GM18507 (cell line): ENCODE measurements at regions not wholly inside any gene's neighbourhood (a gene's known extent, or its start where the extent isn't known, plus 50 kb on each side); places are given as distances from the start of the nearest gene placed in this dataset.
A peak's percentile ranks its signal among the peaks of the same experiment; 100 is the strongest.

Experiments used
- DNase-seq: peaks from one replicate; pipeline ENCODE4 v3.0.0; 2011; ENCODE audit warnings: low read depth; ENCODE audit not compliant: insufficient read length; ENCODE audit errors: extremely low spot score
- FAIRE-seq: peaks from 2 replicates; lab custom pipeline; 2011; peaks lifted over from hg19 to GRCh38; lab: Jason Lieb, UNC

- DNase-seq = no peak
- no peak for FAIRE-seq
These were observed 348.6 kb downstream of the GRXCR1 start for GRCh38 chr4:43241104-43241503.

- FAIRE-seq = no peak
- no peak for DNase-seq
These were observed 350.1 kb downstream of the GRXCR1 start for GRCh38 chr4:43242606-43243005.

- FAIRE-seq = no peak
These were observed 351.1 kb downstream of the GRXCR1 start for GRCh38 chr4:43243433-43244116.

GRCh38 chr4:43244688-43245382, 352.3 kb downstream of the GRXCR1 start:
- DNase-seq (peak; percentile 2), FAIRE-seq (peak; percentile 80)

More at GRCh38 chr4:43243433-43244116, 351.1 kb downstream of the GRXCR1 start:
- no peak for DNase-seq

- no peak for FAIRE-seq
- DNase-seq = no peak
These were observed 359.3 kb downstream of the GRXCR1 start for GRCh38 chr4:43251841-43252240.

- DNase-seq (no peak), FAIRE-seq (no peak)
These were observed 361.0 kb downstream of the GRXCR1 start for GRCh38 chr4:43253541-43253940.

- FAIRE-seq (no peak), DNase-seq (no peak)
These were observed 372.2 kb downstream of the GRXCR1 start for GRCh38 chr4:43264730-43265129.

- DNase-seq = no peak
- no peak for FAIRE-seq
These were observed 379.4 kb downstream of the GRXCR1 start for GRCh38 chr4:43271946-43272345.

GRCh38 chr4:43274376-43274775, 381.9 kb downstream of the GRXCR1 start:
- FAIRE-seq = no peak
- DNase-seq = no peak

GRCh38 chr4:43275779-43276178, 383.3 kb downstream of the GRXCR1 start:
- DNase-seq = no peak

GRCh38 chr4:43276321-43276720, 383.8 kb downstream of the GRXCR1 start:
- FAIRE-seq (no peak), DNase-seq (no peak)

More at GRCh38 chr4:43275779-43276178, 383.3 kb downstream of the GRXCR1 start:
- no peak for FAIRE-seq

GRCh38 chr4:43277003-43277402, 384.5 kb downstream of the GRXCR1 start:
- FAIRE-seq = no peak
- no peak for DNase-seq

GRCh38 chr4:43282534-43282933, 390.0 kb downstream of the GRXCR1 start:
- no peak for FAIRE-seq
- no peak for DNase-seq

GRCh38 chr4:43286137-43286536, 393.6 kb downstream of the GRXCR1 start:
- DNase-seq (no peak), FAIRE-seq (no peak)

- FAIRE-seq (no peak), DNase-seq (no peak)
These were observed 404.5 kb downstream of the GRXCR1 start for GRCh38 chr4:43296946-43297528.

- DNase-seq = no peak
- no peak for FAIRE-seq
These were observed 424.3 kb downstream of the GRXCR1 start for GRCh38 chr4:43316813-43317212.

GRCh38 chr4:43325220-43325967, 432.9 kb downstream of the GRXCR1 start:
- DNase-seq (no peak), FAIRE-seq (no peak)

GRCh38 chr4:43330288-43330687, 437.8 kb downstream of the GRXCR1 start:
- DNase-seq (no peak), FAIRE-seq (no peak)

- DNase-seq (no peak), FAIRE-seq (no peak)
These were observed 438.9 kb downstream of the GRXCR1 start for GRCh38 chr4:43331226-43332051.
